ENCODE measurements at regions not wholly inside any gene's neighbourhood (a gene's known extent, or its start where the extent isn't known, plus 50 kb on each side); places are given as distances from the start of the nearest gene placed in this dataset.

GRCh38 chr1:106747232-106747631, 309.2 kb upstream of the PRMT6 start:
- DNase-seq (ENCODE audit: low spot score), result no peak
- H3K4me1 ChIP-seq, result no peaks in the 10 kb centered on the region
- H3K27ac ChIP-seq, result no peak overlapping the region
- H3K36me3 ChIP-seq, result no peaks in the 10 kb centered on the region
- no peaks in the 10 kb centered on the region for H3K9me3 ChIP-seq
- no peaks in the 10 kb centered on the region for H3K27me3 ChIP-seq
- TF ChIP-seq CTCF (IDR thresholded peaks at IDR 0.05), result no peak
- no peak overlapping the region for H3K4me3 ChIP-seq

DNA sequence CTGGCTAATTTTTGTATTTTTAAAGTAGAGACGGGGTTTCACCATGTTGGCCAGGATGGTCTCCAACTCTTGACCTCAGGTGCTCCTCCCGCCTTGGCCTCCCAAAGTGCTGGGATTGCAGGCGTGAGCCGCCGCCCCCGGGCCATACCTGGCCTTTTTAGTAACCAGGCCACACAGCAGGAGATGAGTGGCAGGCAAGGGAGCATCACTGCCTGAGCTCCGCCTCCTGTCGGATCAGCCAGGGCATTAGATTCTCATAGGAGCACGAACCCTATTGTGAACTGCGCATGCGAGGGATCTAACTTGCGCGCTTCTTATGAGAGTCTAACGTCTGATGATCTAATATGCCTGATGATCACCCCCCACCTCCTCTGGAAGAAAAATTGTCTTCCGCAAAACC, 308.7 kb upstream of the PRMT6 start:
- no peaks in the 10 kb centered on the region for H3K4me1 ChIP-seq
- H3K27ac ChIP-seq, result no peak overlapping the region
- DNase-seq (ENCODE audit: low spot score), result no peak
- H3K27me3 ChIP-seq, result no peaks in the 10 kb centered on the region
- H3K36me3 ChIP-seq, result no peaks in the 10 kb centered on the region
- H3K9me3 ChIP-seq, result no peaks in the 10 kb centered on the region
- H3K4me3 ChIP-seq, result no peak overlapping the region
- no peak for TF ChIP-seq CTCF (IDR thresholded peaks at IDR 0.05)

GRCh38 chr1:106748606-106749005, 307.9 kb upstream of the PRMT6 start:
- H3K36me3 ChIP-seq, result no peaks in the 10 kb centered on the region
- no peaks in the 10 kb centered on the region for H3K27me3 ChIP-seq
- H3K27ac ChIP-seq, result no peak overlapping the region
- no peaks in the 10 kb centered on the region for H3K9me3 ChIP-seq
- H3K4me3 ChIP-seq, result no peak overlapping the region
- TF ChIP-seq CTCF (IDR thresholded peaks at IDR 0.05), result no peak
- no peaks in the 10 kb centered on the region for H3K4me1 ChIP-seq
- DNase-seq (ENCODE audit: low spot score), result no peak

GRCh38 chr1:106749491-106749890, 307.0 kb upstream of the PRMT6 start:
- DNase-seq (ENCODE audit: low spot score), result no peak
- H3K9me3 ChIP-seq, result no peaks in the 10 kb centered on the region
- no peak overlapping the region for H3K27ac ChIP-seq
- no peaks in the 10 kb centered on the region for H3K36me3 ChIP-seq
- no peak for TF ChIP-seq CTCF (IDR thresholded peaks at IDR 0.05)
- H3K4me1 ChIP-seq, result no peaks in the 10 kb centered on the region
- no peaks in the 10 kb centered on the region for H3K27me3 ChIP-seq
- no peak overlapping the region for H3K4me3 ChIP-seq

- H3K4me3 ChIP-seq, result no peak overlapping the region
- no peak for DNase-seq (ENCODE audit: low spot score)
- no peak overlapping the region for H3K27ac ChIP-seq
- no peak for TF ChIP-seq CTCF (IDR thresholded peaks at IDR 0.05)
- H3K4me1 ChIP-seq, result no peaks in the 10 kb centered on the region
- H3K27me3 ChIP-seq, result no peaks in the 10 kb centered on the region
- no peaks in the 10 kb centered on the region for H3K36me3 ChIP-seq
- H3K9me3 ChIP-seq, result no peaks in the 10 kb centered on the region
Measured at GRCh38 chr1:106749906-106750305, 306.6 kb upstream of the PRMT6 start.

- Histone ChIP-seq H3K27me3 (no peaks in the 10 kb centered on the region), H3K9me3 (no peaks in the 10 kb centered on the region), H3K36me3 (no peaks in the 10 kb centered on the region), H3K4me1 (no peaks in the 10 kb centered on the region), H3K27ac (no peak overlapping the region), H3K4me3 (no peak overlapping the region)
- DNase-seq (ENCODE audit: low spot score), result no peak
- TF ChIP-seq CTCF (IDR thresholded peaks at IDR 0.05), result no peak
Measured at GRCh38 chr1:106751002-106751401, 305.5 kb upstream of the PRMT6 start.

Data from right atrium auricular region (tissue), 2 donors.